ENCODE measurements at regions not wholly inside any gene's neighbourhood (a gene's known extent, or its start where the extent isn't known, plus 50 kb on each side); places are given as distances from the start of the nearest gene placed in this dataset.

- DNase-seq, result no peak
Measured at GRCh38 chr9:12178634-12179033, 514.6 kb upstream of the TYRP1 start.

GRCh38 chr9:12182806-12183205 lies 510.4 kb upstream of the TYRP1 start:
- DNase-seq, result no peak

DNA sequence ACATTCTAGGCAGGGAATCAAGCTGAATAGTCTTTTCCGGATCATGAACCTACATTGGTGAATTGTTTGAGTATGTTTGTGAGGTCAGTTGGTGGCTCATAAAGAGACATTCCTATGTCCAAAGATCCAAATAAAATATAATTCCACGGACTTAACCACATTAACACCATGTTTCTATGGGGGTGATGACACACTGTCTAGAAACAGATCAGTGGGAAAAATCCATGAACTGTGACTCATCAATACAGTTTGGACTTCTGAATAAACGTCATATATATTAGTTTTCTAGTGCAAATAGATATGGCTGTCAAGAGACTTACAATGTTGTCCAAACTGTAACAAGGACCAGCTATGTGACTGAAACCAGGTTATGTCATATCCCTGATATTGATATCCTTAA lies 509.9 kb upstream of the TYRP1 start:
- DNase-seq, result no peak

DNA sequence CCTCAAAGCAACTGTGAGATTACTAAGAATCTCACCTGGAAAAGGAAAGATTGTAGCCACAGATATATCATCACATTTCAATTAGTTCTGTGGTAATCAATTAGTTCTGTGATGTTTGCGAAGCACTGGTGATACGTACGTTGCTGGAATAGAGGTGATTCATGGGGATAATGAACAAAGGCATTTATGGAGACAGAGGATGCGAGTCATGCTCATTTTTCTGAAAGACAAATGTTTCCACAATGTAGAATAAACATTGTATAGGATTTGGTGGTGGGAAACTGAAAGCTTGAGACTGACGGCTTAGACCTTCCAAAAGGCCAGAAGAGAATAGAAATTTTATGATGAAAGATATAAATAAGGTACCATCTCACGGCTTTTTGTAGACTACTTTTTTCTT lies 507.3 kb upstream of the TYRP1 start:
- DNase-seq, result no peak

GRCh38 chr9:12191630-12192029 lies 501.6 kb upstream of the TYRP1 start:
- DNase-seq, result no peak

GRCh38 chr9:12194731-12195130 lies 498.5 kb upstream of the TYRP1 start:
- DNase-seq, result no peak

DNA sequence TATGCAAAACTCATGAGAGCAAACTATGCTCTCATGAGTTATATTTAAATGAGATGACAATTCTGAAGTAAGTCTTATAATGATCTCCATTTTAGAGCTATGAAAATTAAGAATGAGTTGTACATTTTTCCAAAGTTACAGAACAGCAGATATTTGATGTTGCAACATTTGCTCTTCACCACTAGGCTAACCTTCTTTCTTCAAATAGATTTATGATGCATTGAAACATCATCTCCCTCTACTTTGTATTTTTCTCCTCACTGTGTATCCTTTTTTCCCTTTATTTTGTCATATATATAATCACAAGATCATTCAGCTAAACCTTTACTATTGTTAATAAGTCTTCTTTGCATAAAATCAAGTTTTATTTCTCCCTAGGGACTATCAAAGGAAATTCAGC lies 497.7 kb upstream of the TYRP1 start:
- no peak for DNase-seq

DNA sequence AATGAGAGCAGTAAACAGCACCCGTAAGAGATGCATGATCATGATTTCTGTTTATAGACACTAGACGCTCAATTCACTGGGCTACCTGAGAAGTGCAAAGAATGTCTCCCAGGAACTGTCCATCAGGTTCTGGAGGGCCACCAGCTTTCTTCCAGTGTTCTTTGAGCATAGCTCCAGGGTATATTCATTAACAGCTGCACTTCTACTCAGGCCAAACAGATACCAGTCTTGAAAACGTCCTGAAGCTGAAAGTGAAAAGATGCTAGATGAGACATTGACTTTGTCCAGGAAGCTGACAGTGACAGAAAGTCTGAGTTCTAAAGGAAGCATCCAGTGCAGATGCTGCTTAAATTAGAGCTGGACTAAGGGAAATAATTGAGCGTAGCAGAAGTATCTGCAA lies 488.7 kb upstream of the TYRP1 start:
- no peak for DNase-seq

- DNase-seq, result no peak
Measured at GRCh38 chr9:12212860-12213259, 480.3 kb upstream of the TYRP1 start.

DNA sequence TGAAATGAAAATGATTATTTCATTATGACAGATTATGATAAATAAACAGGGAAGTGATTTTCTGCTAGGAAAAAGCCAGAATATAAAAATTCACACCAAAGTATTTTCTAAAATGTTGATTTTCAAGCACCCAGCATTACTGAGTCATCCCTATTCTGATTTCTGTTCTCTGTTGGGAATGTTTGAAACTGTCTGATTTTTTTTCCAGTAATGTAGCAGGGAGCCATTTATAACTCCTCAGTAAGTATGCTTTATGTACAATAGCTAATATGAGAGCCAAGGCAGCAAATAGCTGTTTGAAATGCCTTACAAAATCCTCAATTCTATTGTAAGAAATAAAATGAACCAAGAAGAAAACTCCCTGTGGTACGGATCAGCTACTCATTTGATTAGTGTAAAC lies 471.7 kb upstream of the TYRP1 start:
- DNase-seq, result no peak

DNA sequence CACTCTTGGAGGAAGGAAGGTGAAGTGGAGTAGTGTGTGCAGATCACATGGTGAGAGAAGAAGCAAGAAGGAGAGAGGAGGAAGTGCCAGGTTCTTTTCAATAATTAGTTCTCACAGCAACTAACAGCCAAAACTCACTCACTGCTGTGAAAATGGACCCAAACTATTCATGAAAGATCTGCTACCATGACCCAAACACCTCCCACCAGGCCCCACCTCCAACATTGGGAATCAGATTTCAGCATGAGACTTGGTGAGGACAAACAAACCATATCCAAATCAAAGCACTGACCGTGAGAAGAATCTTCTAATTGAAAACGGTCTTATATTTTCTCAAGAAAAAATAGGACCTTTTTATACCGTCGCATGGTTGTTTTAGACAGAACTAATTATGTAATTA lies 468.7 kb upstream of the TYRP1 start:
- DNase-seq, result no peak

GRCh38 chr9:12230708-12231107 lies 462.5 kb upstream of the TYRP1 start:
- no peak for DNase-seq

GRCh38 chr9:12231832-12232231 lies 461.4 kb upstream of the TYRP1 start:
- no peak for DNase-seq

GRCh38 chr9:12232836-12233235 lies 460.3 kb upstream of the TYRP1 start:
- no peak for DNase-seq

DNA sequence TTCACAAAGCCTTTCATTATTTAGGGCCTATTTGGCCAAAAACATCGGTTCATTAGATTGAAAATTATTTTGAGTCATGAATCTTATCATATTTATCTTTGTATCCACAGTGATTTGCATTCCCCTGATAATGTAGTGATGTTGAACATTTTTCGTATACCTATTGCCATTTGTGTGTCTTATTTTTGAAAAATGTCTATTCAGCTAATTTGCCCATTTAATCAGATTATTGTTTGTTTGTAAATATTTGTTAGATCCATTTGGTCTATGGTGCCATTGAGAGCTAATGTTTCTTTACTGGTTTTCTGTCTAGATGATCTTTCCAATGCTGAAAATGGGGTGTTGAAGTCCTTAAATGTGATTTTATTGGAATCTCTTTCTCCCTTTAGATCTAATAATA lies 439.2 kb upstream of the TYRP1 start:
- DNase-seq, result no peak

DNA sequence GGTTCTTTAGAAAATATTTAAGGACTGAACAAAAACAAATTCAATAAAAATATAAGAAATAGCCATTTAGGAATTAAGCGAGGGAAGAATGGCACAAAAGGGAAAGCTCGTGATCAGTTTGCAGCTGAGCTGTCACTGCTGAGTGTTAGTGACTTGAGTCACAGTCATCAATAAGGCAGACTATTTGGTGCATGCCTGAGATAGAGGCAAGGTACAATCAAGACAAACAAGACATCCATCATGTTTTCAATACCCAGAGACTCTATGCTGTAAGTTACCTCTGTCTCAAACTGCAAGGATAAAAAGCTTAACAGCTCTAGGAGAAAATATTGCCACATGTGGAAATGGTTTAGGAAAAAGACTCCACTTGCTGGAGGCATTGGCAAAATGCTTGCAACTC lies 426.4 kb upstream of the TYRP1 start:
- no peak for DNase-seq

DNA sequence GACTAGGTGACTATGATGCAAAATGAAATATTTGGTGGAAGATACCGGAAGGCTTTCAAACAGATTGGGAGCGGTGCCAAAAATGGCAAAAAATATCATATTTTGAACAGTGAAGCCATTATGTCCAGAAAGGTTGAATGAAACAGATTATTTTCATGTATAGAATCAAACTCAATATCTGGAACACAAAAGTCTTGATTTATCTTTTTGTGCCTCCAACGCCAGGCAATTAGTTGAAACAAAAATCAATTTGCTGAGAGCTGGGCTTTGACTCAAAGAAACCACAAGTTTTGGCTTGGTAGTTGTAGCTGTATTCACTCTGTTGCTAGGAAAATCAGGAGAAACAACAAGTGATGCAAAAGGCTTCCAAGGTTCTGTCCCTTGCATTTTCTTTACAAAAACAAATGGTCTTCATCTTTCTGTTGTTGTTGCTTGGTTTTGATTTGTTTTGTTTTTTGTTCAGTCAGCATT lies 421.7 kb upstream of the TYRP1 start:
- DNase-seq, result no peak

DNA sequence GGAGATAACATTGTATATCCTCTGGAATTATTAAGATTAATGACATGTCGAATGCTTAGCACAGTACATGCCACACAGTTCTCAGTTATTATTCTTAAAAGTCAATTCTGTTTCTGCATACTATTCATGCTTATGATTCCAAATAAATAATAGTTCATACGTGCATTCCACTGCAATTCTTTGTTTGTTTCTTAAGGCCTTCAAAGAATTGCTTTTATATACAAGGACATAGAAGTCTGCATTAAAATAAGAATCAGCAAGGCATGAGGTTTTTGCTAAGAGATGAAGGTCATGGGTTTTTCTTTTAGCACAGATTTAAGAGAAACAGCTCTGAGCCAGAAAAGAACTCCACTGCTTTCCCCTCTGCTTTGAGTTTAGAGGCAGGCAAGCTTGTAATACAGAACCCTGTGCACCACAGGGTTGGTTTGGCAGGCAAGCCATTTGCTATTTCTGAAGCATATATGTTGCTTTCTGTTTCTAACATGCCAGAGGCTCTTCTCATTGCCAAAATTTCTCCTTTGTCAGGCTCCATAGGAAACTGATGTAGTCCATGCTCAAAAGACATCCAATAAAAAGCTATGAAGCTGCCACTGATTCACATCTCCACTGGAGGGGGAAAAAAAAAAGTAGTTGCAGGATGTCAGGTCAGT lies 420.6 kb upstream of the TYRP1 start:
- no peak for DNase-seq

GRCh38 chr9:12274577-12274976 lies 418.6 kb upstream of the TYRP1 start:
- no peak for DNase-seq

- no peak for DNase-seq
Measured at GRCh38 chr9:12276505-12276904, 416.7 kb upstream of the TYRP1 start.

DNA sequence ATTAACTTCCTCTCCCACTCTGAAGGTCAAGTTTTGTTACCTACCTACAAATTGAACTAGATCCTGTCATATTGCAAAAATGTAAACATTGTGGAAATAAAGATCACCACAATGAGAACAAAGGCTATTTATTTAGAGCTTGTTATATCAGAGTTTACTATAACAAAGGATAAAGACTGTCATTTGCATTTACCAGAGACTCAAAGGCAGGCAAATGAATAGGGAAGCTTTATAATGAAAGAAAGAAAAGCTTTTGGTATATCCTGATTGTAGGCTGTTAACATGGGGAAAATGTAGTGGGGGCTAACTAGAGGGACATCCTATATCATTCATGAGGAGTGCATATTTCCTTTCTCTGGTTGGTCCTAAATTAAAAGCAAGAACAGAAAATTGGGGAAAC lies 403.5 kb upstream of the TYRP1 start:
- no peak for DNase-seq

- DNase-seq, result no peak
Measured at GRCh38 chr9:12290166-12290869, 402.9 kb upstream of the TYRP1 start.

GRCh38 chr9:12305211-12305610 lies 388.0 kb upstream of the TYRP1 start:
- DNase-seq, result no peak

DNA sequence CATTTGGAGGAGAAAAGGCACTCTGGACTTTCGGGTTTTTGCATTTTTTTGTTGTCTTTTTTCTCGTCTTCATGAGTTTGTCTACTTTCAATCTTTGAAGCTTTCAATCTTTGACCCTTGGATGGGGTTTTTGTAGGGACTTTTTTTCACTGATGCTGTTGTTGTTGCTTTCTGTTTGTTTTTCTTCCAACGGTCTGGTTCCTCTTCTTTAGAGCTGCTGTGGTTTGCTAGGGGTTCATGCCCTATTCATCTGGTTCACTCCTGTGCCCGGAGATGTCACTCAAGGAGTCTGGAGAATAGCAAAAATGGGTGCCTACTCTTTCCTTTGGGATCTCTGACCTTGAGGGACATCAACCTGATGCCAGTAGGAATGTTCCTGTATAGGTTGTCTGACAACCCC lies 378.6 kb upstream of the TYRP1 start:
- no peak for DNase-seq

Measured in SHP77 (cell line).